ENCODE measurements at regions not wholly inside any gene's neighbourhood (a gene's known extent, or its start where the extent isn't known, plus 50 kb on each side); places are given as distances from the start of the nearest gene placed in this dataset.
A peak's percentile ranks its signal among the peaks of the same experiment; 100 is the strongest.

- Mint-ChIP-seq H3K9me3 (peaks cover 3% of the 10 kb centered on the region), H3K27me3 (peaks cover 4% of the 10 kb centered on the region), H3K27ac (no peak overlapping the region), H3K4me1 (ENCODE audit: low read depth) (no peaks in the 10 kb centered on the region), H3K4me3 (no peak overlapping the region), H3K36me3 (ENCODE audit: low read depth) (no peaks in the 10 kb centered on the region)
- Histone ChIP-seq H3K4me1 (ENCODE audit: insufficient read depth, low read length) (no peaks in the 10 kb centered on the region), H3K27me3 (ENCODE audit: control insufficient read depth in 1 of 2, insufficient read depth in 2 of 2, low read length in 2 of 2) (peaks cover 0 to 5% of the 10 kb centered on the region in 2 experiments), H3K4me3 (ENCODE audit: low read length) (no peak overlapping the region), H3K36me3 (ENCODE audit: insufficient read depth, low read length) (no peaks in the 10 kb centered on the region), H3K9me3 (ENCODE audit: control insufficient read depth in 1 of 2, insufficient read depth in 1 of 2, low read length in 2 of 2) (peaks cover 0 to 12% of the 10 kb centered on the region in 2 experiments), H3K27ac (ENCODE audit: low read depth in 1 of 2, low read length in 2 of 2) (no peak overlapping the region)
- intact Hi-C loops (cut with DNase I, micrococcal nuclease) = loop anchor here in 1 of 2 experiments (10.0 kb wide), 1 partner anchor 1976 kb away; no protein-coding TSS in a partner anchor
- DNase-seq (no peak), ATAC-seq (ENCODE audit: poor library complexity) (no peak)
- ChIA-PET POLR2A (no interaction called here), CTCF (no interaction called here)
- TF ChIP-seq, protein P1, sequence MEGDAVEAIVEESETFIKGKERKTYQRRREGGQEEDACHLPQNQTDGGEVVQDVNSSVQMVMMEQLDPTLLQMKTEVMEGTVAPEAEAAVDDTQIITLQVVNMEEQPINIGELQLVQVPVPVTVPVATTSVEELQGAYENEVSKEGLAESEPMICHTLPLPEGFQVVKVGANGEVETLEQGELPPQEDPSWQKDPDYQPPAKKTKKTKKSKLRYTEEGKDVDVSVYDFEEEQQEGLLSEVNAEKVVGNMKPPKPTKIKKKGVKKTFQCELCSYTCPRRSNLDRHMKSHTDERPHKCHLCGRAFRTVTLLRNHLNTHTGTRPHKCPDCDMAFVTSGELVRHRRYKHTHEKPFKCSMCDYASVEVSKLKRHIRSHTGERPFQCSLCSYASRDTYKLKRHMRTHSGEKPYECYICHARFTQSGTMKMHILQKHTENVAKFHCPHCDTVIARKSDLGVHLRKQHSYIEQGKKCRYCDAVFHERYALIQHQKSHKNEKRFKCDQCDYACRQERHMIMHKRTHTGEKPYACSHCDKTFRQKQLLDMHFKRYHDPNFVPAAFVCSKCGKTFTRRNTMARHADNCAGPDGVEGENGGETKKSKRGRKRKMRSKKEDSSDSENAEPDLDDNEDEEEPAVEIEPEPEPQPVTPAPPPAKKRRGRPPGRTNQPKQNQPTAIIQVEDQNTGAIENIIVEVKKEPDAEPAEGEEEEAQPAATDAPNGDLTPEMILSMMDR (IDR thresholded peaks at IDR 0.05) = no peak
Measured at GRCh38 chr5:108649106-108649505, 98.6 kb upstream of the FER start.

- H3K9me3 Mint-ChIP-seq = peaks cover 3% of the 10 kb centered on the region
- ChIA-PET POLR2A (interaction anchor here (0.5 kb wide), 1 partner anchor 768 kb away, joined by 3 read pairs; the partner anchor contains the start of gene PJA2), CTCF (interaction anchor here (1.1 to 1.3 kb wide), 3 partner anchors 39 to 231 kb away, joined by 3 to 5 read pairs (median 3); no protein-coding TSS in a partner anchor)
- Histone ChIP-seq H3K27me3 (ENCODE audit: control insufficient read depth in 1 of 2, insufficient read depth in 2 of 2, low read length in 2 of 2) (no peaks in the 10 kb centered on the region), H3K9me3 (ENCODE audit: control insufficient read depth in 1 of 2, insufficient read depth in 1 of 2, low read length in 2 of 2) (peaks cover 0 to 6% of the 10 kb centered on the region in 2 experiments), H3K4me3 (ENCODE audit: low read length) (no peak overlapping the region), H3K36me3 (ENCODE audit: insufficient read depth, low read length) (no peaks in the 10 kb centered on the region), H3K4me1 (ENCODE audit: insufficient read depth, low read length) (no peaks in the 10 kb centered on the region), H3K27ac (ENCODE audit: low read depth in 1 of 2, low read length in 2 of 2) (no peak overlapping the region)
- DNase-seq (peak; percentile 16 to 69 (median 32)), ATAC-seq (ENCODE audit: poor library complexity) (peak; percentile 71)
- H3K36me3 Mint-ChIP-seq (ENCODE audit: low read depth) = no peaks in the 10 kb centered on the region
- H3K4me3 Mint-ChIP-seq = no peak overlapping the region
- no peaks in the 10 kb centered on the region for H3K4me1 Mint-ChIP-seq (ENCODE audit: low read depth)
- H3K27me3 Mint-ChIP-seq = peaks cover 8% of the 10 kb centered on the region
- no peak overlapping the region for H3K27ac Mint-ChIP-seq
- TF ChIP-seq, protein P1 (IDR thresholded peaks at IDR 0.05) = peak; percentile 79
- intact Hi-C loops (cut with DNase I, micrococcal nuclease) = loop anchor here (2.0 to 10.0 kb wide), 3 partner anchors 794 to 1984 kb away; no protein-coding TSS in a partner anchor
Measured at GRCh38 chr5:108642170-108642906, 105.4 kb upstream of the FER start.

- Mint-ChIP-seq H3K27me3 (peaks cover 10% of the 10 kb centered on the region), H3K27ac (no peak overlapping the region), H3K4me1 (ENCODE audit: low read depth) (no peaks in the 10 kb centered on the region), H3K9me3 (peaks cover under 1% of the 10 kb centered on the region), H3K36me3 (ENCODE audit: low read depth) (no peaks in the 10 kb centered on the region), H3K4me3 (no peak overlapping the region)
- intact Hi-C loops (cut with DNase I, micrococcal nuclease) = loop anchor here in 1 of 2 experiments (10.0 kb wide), 1 partner anchor 1983 kb away; no protein-coding TSS in a partner anchor
- no peak for DNase-seq
- Histone ChIP-seq H3K27ac (ENCODE audit: low read depth in 1 of 2, low read length in 2 of 2) (no peak overlapping the region), H3K9me3 (ENCODE audit: control insufficient read depth in 1 of 2, insufficient read depth in 1 of 2, low read length in 2 of 2) (peaks cover 0 to 2% of the 10 kb centered on the region in 2 experiments), H3K27me3 (ENCODE audit: control insufficient read depth in 1 of 2, insufficient read depth in 2 of 2, low read length in 2 of 2) (no peaks in the 10 kb centered on the region), H3K36me3 (ENCODE audit: insufficient read depth, low read length) (no peaks in the 10 kb centered on the region), H3K4me3 (ENCODE audit: low read length) (no peak overlapping the region), H3K4me1 (ENCODE audit: insufficient read depth, low read length) (no peaks in the 10 kb centered on the region)
- TF ChIP-seq, protein P1 (IDR thresholded peaks at IDR 0.05) = no peak
- ChIA-PET POLR2A (interaction anchor here (0.7 kb wide), 1 partner anchor 396 kb away, joined by 3 read pairs; no protein-coding TSS in a partner anchor), CTCF (interaction anchor here (1.3 kb wide), 2 partner anchors 40 to 151 kb away, joined by 3 to 5 read pairs; no protein-coding TSS in a partner anchor)
- no peak for ATAC-seq (ENCODE audit: poor library complexity)
Measured at GRCh38 chr5:108641596-108641995, 106.1 kb upstream of the FER start.

Data from CD4-positive, alpha-beta T cell (primary cell).